DND-41 (cell line): ENCODE measurements at regions not wholly inside any gene's neighbourhood (a gene's known extent, or its start where the extent isn't known, plus 50 kb on each side); places are given as distances from the start of the nearest gene placed in this dataset.

ENCODE experiments used
- ATAC-seq: fragments of 200-7000 bp; cut with Tn5 transposase; 3 replicates; pipeline ENCODE4 v1.9.1; 2021; ENCODE audit warnings: low read depth; ENCODE audit not compliant: insufficient read depth
- DNase-seq: peaks from one replicate; pipeline ENCODE4 v3.0.0-alpha.2; 2020
- H2AFZ ChIP-seq: 2 replicates; pipeline ENCODE4 v1.6.0; 2012; ENCODE audit warnings: low read depth, low read length
- H3K27ac ChIP-seq: 2 replicates; pipeline ENCODE4 v1.5.1; 2012; ENCODE audit warnings: low read length, inconsistent platforms
- H3K27me3 ChIP-seq: fragments of 200-600 bp; sonication (generic); 2 replicates; pipeline ENCODE4 v1.6.0; 2012; ENCODE audit warnings: low read length, mild to moderate bottlenecking, inconsistent platforms; ENCODE audit not compliant: insufficient read depth, poor library complexity
- H3K36me3 ChIP-seq: 2 replicates; pipeline ENCODE4 v1.5.1; 2012; ENCODE audit warnings: low read length, inconsistent platforms; ENCODE audit not compliant: insufficient read depth
- H3K4me1 ChIP-seq: 2 replicates; pipeline ENCODE4 v1.5.1; 2012; ENCODE audit warnings: mild to moderate bottlenecking, low read length; ENCODE audit not compliant: insufficient read depth
- H3K4me2 ChIP-seq: 2 replicates; pipeline ENCODE4 v1.6.0; 2012; ENCODE audit warnings: mild to moderate bottlenecking, moderate library complexity, low read length, inconsistent platforms; ENCODE audit not compliant: insufficient read depth
- H3K4me3 ChIP-seq, 2 experiments: fragments of 200-600 bp in 1 of 2; shearing (Covaris generic) in 1 of 2; 2 replicates each; pipeline ENCODE4 v1.5.1; 2012 to 2016; ENCODE audit warnings: inconsistent platforms in 2 of 2, low read length in 2 of 2, mild to moderate bottlenecking in 2 of 2, low read depth in 1 of 2, moderate library complexity in 1 of 2
- H3K79me2 ChIP-seq: 2 replicates; pipeline ENCODE4 v1.6.0; 2012; ENCODE audit warnings: low read length, inconsistent platforms; ENCODE audit not compliant: insufficient read depth
- H3K9ac ChIP-seq: 2 replicates; pipeline ENCODE4 v1.6.0; 2012; ENCODE audit warnings: low read depth, mild to moderate bottlenecking, inconsistent platforms, low read length, moderate library complexity
- H3K9me3 ChIP-seq: 2 replicates; pipeline ENCODE4 v1.5.1; 2012; ENCODE audit warnings: low read length, moderate library complexity, mild to moderate bottlenecking, inconsistent platforms; ENCODE audit not compliant: insufficient read depth, severe bottlenecking
- H4K20me1 ChIP-seq: 2 replicates; pipeline ENCODE4 v1.6.0; 2012; ENCODE audit warnings: low read length; ENCODE audit not compliant: insufficient read depth
- EZH2 ChIP-seq: IDR thresholded peaks from 3 replicates; pipeline ENCODE4 v1.6.1; 2012; ENCODE audit warnings: borderline replicate concordance, low read depth, mild to moderate bottlenecking, moderate library complexity, low read length, inconsistent platforms; ENCODE audit not compliant: severe bottlenecking
- TF ChIP-seq, protein P1 (sequence below): IDR thresholded peaks from 2 replicates; pipeline ENCODE4 v1.5.1; 2012; ENCODE audit warnings: borderline replicate concordance, low read length, moderate library complexity, mild to moderate bottlenecking; ENCODE audit not compliant: poor library complexity, severe bottlenecking; ENCODE audit errors: extremely low read depth

GRCh38 chr12:20237091-20237490, 131.2 kb upstream of the PDE3A start:
- no peak overlapping the region for H3K9ac ChIP-seq
- no peak for ATAC-seq

GRCh38 chr12:20245491-20245890, 122.8 kb upstream of the PDE3A start:
- Histone ChIP-seq H3K79me2 (no peaks in the 10 kb centered on the region), H3K36me3 (no peaks in the 10 kb centered on the region), H3K4me1 (no peaks in the 10 kb centered on the region), H3K9ac (no peak overlapping the region), H3K4me2 (no peak overlapping the region), H3K27ac (no peak overlapping the region), H3K27me3 (no peaks in the 10 kb centered on the region), H3K9me3 (no peaks in the 10 kb centered on the region), H2AFZ (no peak overlapping the region), H4K20me1 (no peaks in the 10 kb centered on the region), H3K4me3 (no peak overlapping the region)
- DNase-seq (no peak), ATAC-seq (no peak)
- TF ChIP-seq EZH2: no peak
- TF ChIP-seq, protein P1, sequence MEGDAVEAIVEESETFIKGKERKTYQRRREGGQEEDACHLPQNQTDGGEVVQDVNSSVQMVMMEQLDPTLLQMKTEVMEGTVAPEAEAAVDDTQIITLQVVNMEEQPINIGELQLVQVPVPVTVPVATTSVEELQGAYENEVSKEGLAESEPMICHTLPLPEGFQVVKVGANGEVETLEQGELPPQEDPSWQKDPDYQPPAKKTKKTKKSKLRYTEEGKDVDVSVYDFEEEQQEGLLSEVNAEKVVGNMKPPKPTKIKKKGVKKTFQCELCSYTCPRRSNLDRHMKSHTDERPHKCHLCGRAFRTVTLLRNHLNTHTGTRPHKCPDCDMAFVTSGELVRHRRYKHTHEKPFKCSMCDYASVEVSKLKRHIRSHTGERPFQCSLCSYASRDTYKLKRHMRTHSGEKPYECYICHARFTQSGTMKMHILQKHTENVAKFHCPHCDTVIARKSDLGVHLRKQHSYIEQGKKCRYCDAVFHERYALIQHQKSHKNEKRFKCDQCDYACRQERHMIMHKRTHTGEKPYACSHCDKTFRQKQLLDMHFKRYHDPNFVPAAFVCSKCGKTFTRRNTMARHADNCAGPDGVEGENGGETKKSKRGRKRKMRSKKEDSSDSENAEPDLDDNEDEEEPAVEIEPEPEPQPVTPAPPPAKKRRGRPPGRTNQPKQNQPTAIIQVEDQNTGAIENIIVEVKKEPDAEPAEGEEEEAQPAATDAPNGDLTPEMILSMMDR: no peak

More at GRCh38 chr12:20237091-20237490, 131.2 kb upstream of the PDE3A start:
- no peaks in the 10 kb centered on the region for H4K20me1 ChIP-seq
- no peak overlapping the region for H3K4me3 ChIP-seq
- H3K27ac ChIP-seq: no peak overlapping the region
- H2AFZ ChIP-seq: no peak overlapping the region
- no peaks in the 10 kb centered on the region for H3K27me3 ChIP-seq
- no peaks in the 10 kb centered on the region for H3K9me3 ChIP-seq
- H3K36me3 ChIP-seq: no peaks in the 10 kb centered on the region
- TF ChIP-seq, protein P1: no peak
- TF ChIP-seq EZH2: no peak
- H3K4me1 ChIP-seq: no peaks in the 10 kb centered on the region
- no peaks in the 10 kb centered on the region for H3K79me2 ChIP-seq
- H3K4me2 ChIP-seq: no peak overlapping the region
- no peak for DNase-seq

DNA sequence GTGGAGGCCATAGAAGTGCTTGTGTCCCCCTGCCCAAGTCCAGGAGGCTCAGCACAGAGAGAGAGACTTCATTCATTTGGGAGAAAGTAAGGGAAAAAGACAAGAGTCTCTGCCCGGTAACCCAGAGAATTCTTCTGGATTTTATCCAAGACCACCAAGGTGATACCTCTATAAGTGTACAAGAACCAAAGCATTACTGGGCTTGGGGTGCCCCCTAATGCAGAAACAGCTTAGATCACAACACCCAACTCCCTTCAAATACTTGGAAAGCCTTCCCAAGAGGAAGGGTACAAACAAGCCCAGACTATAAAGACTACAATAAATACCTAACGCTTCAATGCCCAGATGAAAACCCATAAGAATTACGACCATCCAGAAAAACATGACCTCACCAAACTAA, 119.7 kb upstream of the PDE3A start:
- no peak overlapping the region for H3K9ac ChIP-seq
- H3K4me2 ChIP-seq: no peak overlapping the region
- H3K4me1 ChIP-seq: no peaks in the 10 kb centered on the region
- no peak overlapping the region for H2AFZ ChIP-seq
- no peaks in the 10 kb centered on the region for H4K20me1 ChIP-seq
- TF ChIP-seq, protein P1: peak; percentile 12
- no peak for TF ChIP-seq EZH2
- no peak overlapping the region for H3K27ac ChIP-seq
- H3K9me3 ChIP-seq: no peaks in the 10 kb centered on the region
- no peak overlapping the region for H3K4me3 ChIP-seq
- no peaks in the 10 kb centered on the region for H3K79me2 ChIP-seq
- DNase-seq: no peak
- H3K27me3 ChIP-seq: no peaks in the 10 kb centered on the region
- H3K36me3 ChIP-seq: no peaks in the 10 kb centered on the region
- ATAC-seq: no peak

GRCh38 chr12:20250761-20251160, 117.6 kb upstream of the PDE3A start:
- DNase-seq: no peak

More at GRCh38 chr12:20250761-20251160, 117.6 kb upstream of the PDE3A start:
- no peak overlapping the region for H3K9ac ChIP-seq
- no peaks in the 10 kb centered on the region for H3K9me3 ChIP-seq
- no peak overlapping the region for H3K4me3 ChIP-seq
- H3K27ac ChIP-seq: no peak overlapping the region
- H2AFZ ChIP-seq: no peak overlapping the region
- TF ChIP-seq EZH2: no peak
- TF ChIP-seq, protein P1: no peak
- no peaks in the 10 kb centered on the region for H3K4me1 ChIP-seq
- H3K79me2 ChIP-seq: no peaks in the 10 kb centered on the region
- no peaks in the 10 kb centered on the region for H3K36me3 ChIP-seq
- H3K4me2 ChIP-seq: no peak overlapping the region
- ATAC-seq: no peak
- H4K20me1 ChIP-seq: no peaks in the 10 kb centered on the region
- no peaks in the 10 kb centered on the region for H3K27me3 ChIP-seq
